SK-N-SH (cell line): ENCODE measurements at regions not wholly inside any gene's neighbourhood (a gene's known extent, or its start where the extent isn't known, plus 50 kb on each side); places are given as distances from the start of the nearest gene placed in this dataset.

Experiments
- CTCF ChIA-PET: fragments of 300-600, 350-600 bp; formaldehyde crosslinking; extraction: SDS; loops from one replicate; lab custom pipeline; 2021; lab: Yijun Ruan, JAX
- POLR2A ChIA-PET: fragments of 350-600 bp; sonication (Branson Sonifier 250); formaldehyde crosslinking; extraction: SDS; loops from one replicate; lab custom pipeline; 2020; ENCODE audit warnings: antibody characterized with exemption, inconsistent platforms; lab: Yijun Ruan, JAX
- DNase-seq: peaks from one replicate; pipeline ENCODE4 v3.0.0; 2012
- H2AFZ ChIP-seq: fragments of 200-600 bp; sonication (generic); 2 replicates; pipeline ENCODE4 v1.8.1; 2016; ENCODE audit warnings: antibody characterized with exemption, mild to moderate bottlenecking, low read depth
- H3F3A ChIP-seq: fragments of 200-600 bp; sonication (generic); replicated peaks from 2 replicates; pipeline ENCODE3; 2016; ENCODE audit warnings: antibody characterized with exemption, mild to moderate bottlenecking; ENCODE audit not compliant: insufficient read depth
- H3K27ac ChIP-seq, 2 experiments: fragments of 200-500 bp in 1 of 2; fragments of 200-600 bp in 1 of 2; sonication (Bioruptor generic) in 1 of 2; sonication (generic), shearing (Covaris generic) in 1 of 2; 2 replicates each; pipeline versions ENCODE4 v1.5.1 to v1.6.1; 2014 to 2016; ENCODE audit warnings: low read depth in 2 of 2, inconsistent platforms in 1 of 2, low read length in 1 of 2, mild to moderate bottlenecking in 1 of 2, mixed read lengths in 1 of 2
- H3K27me3 ChIP-seq: fragments of 200-600 bp; sonication (generic), shearing (Covaris generic); 2 replicates; pipeline ENCODE4 v1.6.1; 2016; ENCODE audit warnings: mixed run types; ENCODE audit not compliant: insufficient read depth
- H3K36me3 ChIP-seq, 2 experiments: fragments of 200-500 bp in 1 of 2; fragments of 200-600 bp in 1 of 2; sonication (Bioruptor generic) in 1 of 2; sonication (generic) in 1 of 2; replicated peaks in 1 of 2; 2 replicates each; pipeline versions ENCODE3 to v1.5.1; 2014 to 2016; ENCODE audit warnings: low read length in 1 of 2, mild to moderate bottlenecking in 1 of 2; ENCODE audit not compliant: insufficient read depth in 2 of 2, control insufficient read depth in 1 of 2
- H3K4me1 ChIP-seq, 2 experiments: fragments of 200-500 bp in 1 of 2; fragments of 200-600 bp in 1 of 2; sonication (Bioruptor generic) in 1 of 2; sonication (generic), shearing (Covaris generic) in 1 of 2; 2 replicates each; pipeline versions ENCODE4 v1.5.1 to v1.6.1; 2014 to 2016; ENCODE audit warnings: low read depth in 1 of 2, low read length in 1 of 2, mixed run types in 1 of 2; ENCODE audit not compliant: insufficient read depth in 2 of 2, control insufficient read depth in 1 of 2
- H3K4me2 ChIP-seq: fragments of 200-600 bp; sonication (generic), shearing (Covaris generic); 2 replicates; pipeline ENCODE4 v1.6.1; 2017; ENCODE audit warnings: mixed run types
- H3K4me3 ChIP-seq, 2 experiments: fragments of 200-500 bp in 1 of 2; fragments of 200-600 bp in 1 of 2; sonication (Bioruptor generic) in 1 of 2; sonication (generic), shearing (Covaris generic) in 1 of 2; 2 replicates each; pipeline versions ENCODE4 v1.5.1 to v1.8.1; 2014 to 2016; ENCODE audit warnings: low read depth in 2 of 2, inconsistent platforms in 1 of 2, low read length in 1 of 2, mild to moderate bottlenecking in 1 of 2, mixed read lengths in 1 of 2, moderate library complexity in 1 of 2
- H3K79me2 ChIP-seq: fragments of 200-600 bp; sonication (generic); 2 replicates; pipeline ENCODE4 v1.8.1; 2017; ENCODE audit warnings: mild to moderate bottlenecking; ENCODE audit not compliant: insufficient read depth
- H3K9ac ChIP-seq: fragments of 200-600 bp; sonication (generic); 2 replicates; pipeline ENCODE4 v1.6.1; 2017; ENCODE audit warnings: mixed run types
- H3K9me2 ChIP-seq: fragments of 200-600 bp; sonication (generic); 2 replicates; pipeline ENCODE4 v1.6.1; 2017; ENCODE audit warnings: mixed run types
- H3K9me3 ChIP-seq: fragments of 200-600 bp; sonication (generic); 2 replicates; pipeline ENCODE4 v1.6.1; 2017; ENCODE audit warnings: mixed run types, mild to moderate bottlenecking, moderate library complexity
- H4K20me1 ChIP-seq: fragments of 200-600 bp; sonication (generic); 2 replicates; pipeline ENCODE4 v1.6.1; 2017; ENCODE audit warnings: mild to moderate bottlenecking, mixed run types; ENCODE audit not compliant: insufficient read depth
- CTCF ChIP-seq: fragments of 200-600 bp; sonication (generic); IDR thresholded peaks from 2 replicates; pipeline ENCODE4 v1.6.1; 2017; ENCODE audit warnings: antibody characterized with exemption, mild to moderate bottlenecking, moderate library complexity
- ELF1 ChIP-seq: IDR thresholded peaks from 2 replicates; pipeline ENCODE4 v1.4.0; 2012
- EP300 ChIP-seq, 2 experiments: IDR thresholded peaks; 2 replicates each; pipeline versions ENCODE4 v1.4.0 to v1.6.1; 2012; ENCODE audit warnings: borderline replicate concordance in 1 of 2, low read depth in 1 of 2, low read length in 1 of 2
- EZH2phosphoT487 ChIP-seq: fragments of 200-600 bp; sonication (generic); IDR thresholded peaks from 2 replicates; pipeline ENCODE4 v1.6.1; 2017; ENCODE audit warnings: low read depth, mixed run types, mild to moderate bottlenecking, antibody characterized with exemption, moderate library complexity, borderline replicate concordance
- FOXJ3 ChIP-seq: sonication (generic); formaldehyde crosslinking; IDR thresholded peaks from 2 replicates; pipeline ENCODE4 v1.5.1; 2020; ENCODE audit warnings: mild to moderate bottlenecking, missing genetic modification reagents
- GABPA ChIP-seq: IDR thresholded peaks from 2 replicates; pipeline ENCODE4 v1.4.0; 2012; ENCODE audit warnings: low read depth, mild to moderate bottlenecking
- GATA2 ChIP-seq: sonication (generic); formaldehyde crosslinking; IDR thresholded peaks from 2 replicates; pipeline ENCODE4 v1.5.0; 2020; ENCODE audit warnings: mild to moderate bottlenecking, missing genetic modification reagents
- JUND ChIP-seq: IDR thresholded peaks from 2 replicates; pipeline ENCODE4 v1.4.0; 2012
- MAX ChIP-seq: IDR thresholded peaks from 2 replicates; pipeline ENCODE4 v1.4.0; 2012; ENCODE audit warnings: low read depth
- MEF2A ChIP-seq: IDR thresholded peaks from 2 replicates; pipeline ENCODE4 v1.4.0; 2012; ENCODE audit warnings: low read depth, borderline replicate concordance
- NFIC ChIP-seq: IDR thresholded peaks from 2 replicates; pipeline ENCODE4 v1.4.0; 2012; ENCODE audit warnings: borderline replicate concordance
- NRF1 ChIP-seq: IDR thresholded peaks from 2 replicates; pipeline ENCODE4 v1.6.1; 2012; ENCODE audit warnings: low read depth, mild to moderate bottlenecking, low read length
- REST ChIP-seq: IDR thresholded peaks from 2 replicates; pipeline ENCODE4 v1.6.1; 2012; ENCODE audit warnings: mild to moderate bottlenecking, low read depth, low read length, moderate library complexity
- RFX5 ChIP-seq: IDR thresholded peaks from 2 replicates; pipeline ENCODE4 v1.6.1; 2012; ENCODE audit warnings: mild to moderate bottlenecking, improper control_type of control experiment, low read length
- SIN3A ChIP-seq: IDR thresholded peaks from 2 replicates; pipeline ENCODE4 v1.6.1; 2012; ENCODE audit warnings: low read depth, mild to moderate bottlenecking, low read length, moderate library complexity, borderline replicate concordance
- TEAD4 ChIP-seq: IDR thresholded peaks from 2 replicates; pipeline ENCODE4 v1.4.0; 2012; ENCODE audit warnings: mild to moderate bottlenecking, borderline replicate concordance; ENCODE audit not compliant: insufficient read depth
- USF1 ChIP-seq: IDR thresholded peaks from 2 replicates; pipeline ENCODE4 v1.4.0; 2012; ENCODE audit warnings: low read depth, borderline replicate concordance
- YY1 ChIP-seq: IDR thresholded peaks from 2 replicates; pipeline ENCODE4 v1.4.0; 2012; ENCODE audit warnings: low read depth, mild to moderate bottlenecking
- ZBTB33 ChIP-seq: IDR thresholded peaks from 2 replicates; pipeline ENCODE4 v1.4.0; 2012; ENCODE audit warnings: low read depth, borderline replicate concordance
- WGBS: methylation state at CpG from one replicate; pipeline ENCODE4 v1.1.6; 2017; ENCODE audit warnings: low lambda C conversion rate; 5-methylcytosine and 5-hydroxymethylcytosine counted together

GRCh38 chr4:44912980-44913379 lies 186.6 kb upstream of the GNPDA2 start:
- no peaks in the 10 kb centered on the region for H3K9me2 ChIP-seq
- ChIA-PET POLR2A (no interaction called here), CTCF (no interaction called here)
- H3K36me3 ChIP-seq, result no peaks in the 10 kb centered on the region
- 15% methylated on average over 3 of the region's 3 CpGs for WGBS
- H3K27me3 ChIP-seq, result no peaks in the 10 kb centered on the region
- DNase-seq, result no peak
- no peak overlapping the region for H3K4me2 ChIP-seq
- no peak overlapping the region for H3K4me3 ChIP-seq
- H3K9me3 ChIP-seq, result no peaks in the 10 kb centered on the region
- no peaks in the 10 kb centered on the region for H3K4me1 ChIP-seq
- no peaks in the 10 kb centered on the region for H3F3A ChIP-seq
- no peak for TF ChIP-seq USF1
- TF ChIP-seq RFX5, result no peak
- no peak for TF ChIP-seq CTCF
- no peak for TF ChIP-seq SIN3A
- no peak for TF ChIP-seq NFIC
- no peak for TF ChIP-seq FOXJ3 (CRISPR knock-in tag)
- no peak for TF ChIP-seq GABPA
- TF ChIP-seq MEF2A, result no peak
- no peak for TF ChIP-seq MAX
- TF ChIP-seq ZBTB33, result no peak
- TF ChIP-seq ELF1, result no peak
- no peak for TF ChIP-seq JUND
- TF ChIP-seq NRF1, result no peak
- no peak for TF ChIP-seq GATA2
- no peak overlapping the region for H3K9ac ChIP-seq
- no peaks in the 10 kb centered on the region for H3K79me2 ChIP-seq
- H4K20me1 ChIP-seq, result no peaks in the 10 kb centered on the region
- no peak overlapping the region for H3K27ac ChIP-seq
- 0 out of 2 replicates have a peak overlapping the region, but pooled peaks have one; percentile 26 for H2AFZ ChIP-seq

GRCh38 chr4:44908565-44908964 lies 182.2 kb upstream of the GNPDA2 start:
- no peaks in the 10 kb centered on the region for H3K9me2 ChIP-seq
- 16% methylated on average over 1 of the region's 1 CpG for WGBS
- H3K36me3 ChIP-seq, result no peaks in the 10 kb centered on the region
- TF ChIP-seq GABPA (no peak), MAX (no peak), USF1 (no peak), EP300 (IDR thresholded peaks at IDR 0.05; ENCODE audit: borderline replicate concordance in 1 of 2, low read depth in 1 of 2, low read length in 1 of 2) (no peak), EZH2phosphoT487 (no peak), YY1 (no peak), TEAD4 (no peak), REST (no peak), MEF2A (no peak)

More at GRCh38 chr4:44908565-44908964, 182.2 kb upstream of the GNPDA2 start:
- Histone ChIP-seq H3K4me3 (no peak overlapping the region), H4K20me1 (no peaks in the 10 kb centered on the region), H2AFZ (no peak overlapping the region), H3K79me2 (no peaks in the 10 kb centered on the region), H3K27me3 (no peaks in the 10 kb centered on the region), H3K27ac (no peak overlapping the region), H3K4me2 (no peak overlapping the region), H3K4me1 (no peaks in the 10 kb centered on the region), H3K9me3 (no peaks in the 10 kb centered on the region), H3F3A (no peaks in the 10 kb centered on the region), H3K9ac (no peak overlapping the region)
- CTCF ChIA-PET, result no interaction called here
- DNase-seq, result no peak
- POLR2A ChIA-PET, result no interaction called here
